ENCODE measurements at regions not wholly inside any gene's neighbourhood (a gene's known extent, or its start where the extent isn't known, plus 50 kb on each side); places are given as distances from the start of the nearest gene placed in this dataset.

GRCh38 chr5:60287174-60287771, 393.7 kb upstream of the PDE4D start:
- Mint-ChIP-seq H3K36me3 (ENCODE audit: low read depth) (no peaks in the 10 kb centered on the region), H3K4me1 (no peaks in the 10 kb centered on the region), H3K9me3 (no peaks in the 10 kb centered on the region), H3K4me3 (no peak overlapping the region), H3K27me3 (ENCODE audit: low read depth) (no peaks in the 10 kb centered on the region), H3K27ac (no peak overlapping the region)
- peak; percentile 26 to 52 (median 31) for TF ChIP-seq CTCF (IDR thresholded peaks at IDR 0.05; ENCODE audit: unreplicated experiment in 3 of 3)

GRCh38 chr5:60285910-60286309, 392.4 kb upstream of the PDE4D start:
- Mint-ChIP-seq H3K36me3 (ENCODE audit: low read depth) (no peaks in the 10 kb centered on the region), H3K27ac (no peak overlapping the region), H3K4me3 (no peak overlapping the region), H3K27me3 (ENCODE audit: low read depth) (no peaks in the 10 kb centered on the region), H3K4me1 (no peaks in the 10 kb centered on the region), H3K9me3 (no peaks in the 10 kb centered on the region)
- TF ChIP-seq CTCF (IDR thresholded peaks at IDR 0.05; ENCODE audit: unreplicated experiment in 3 of 3), result no peak

GRCh38 chr5:60280943-60281342, 387.4 kb upstream of the PDE4D start:
- no peak overlapping the region for H3K27ac Mint-ChIP-seq
- H3K36me3 Mint-ChIP-seq (ENCODE audit: low read depth), result no peaks in the 10 kb centered on the region
- no peaks in the 10 kb centered on the region for H3K27me3 Mint-ChIP-seq (ENCODE audit: low read depth)
- TF ChIP-seq CTCF (IDR thresholded peaks at IDR 0.05; ENCODE audit: unreplicated experiment in 3 of 3), result no peak
- H3K4me1 Mint-ChIP-seq, result no peaks in the 10 kb centered on the region
- no peak overlapping the region for H3K4me3 Mint-ChIP-seq
- H3K9me3 Mint-ChIP-seq, result no peaks in the 10 kb centered on the region

GRCh38 chr5:60277941-60278340, 384.4 kb upstream of the PDE4D start:
- no peaks in the 10 kb centered on the region for H3K36me3 Mint-ChIP-seq (ENCODE audit: low read depth)
- no peak overlapping the region for H3K4me3 Mint-ChIP-seq
- H3K9me3 Mint-ChIP-seq, result no peaks in the 10 kb centered on the region
- no peaks in the 10 kb centered on the region for H3K4me1 Mint-ChIP-seq
- H3K27me3 Mint-ChIP-seq (ENCODE audit: low read depth), result no peaks in the 10 kb centered on the region
- H3K27ac Mint-ChIP-seq, result no peak overlapping the region
- no peak for TF ChIP-seq CTCF (IDR thresholded peaks at IDR 0.05; ENCODE audit: unreplicated experiment in 3 of 3)

GRCh38 chr5:60274747-60275146, 381.2 kb upstream of the PDE4D start:
- no peaks in the 10 kb centered on the region for H3K27me3 Mint-ChIP-seq (ENCODE audit: low read depth)
- H3K36me3 Mint-ChIP-seq (ENCODE audit: low read depth), result no peaks in the 10 kb centered on the region
- H3K4me3 Mint-ChIP-seq, result no peak overlapping the region
- no peaks in the 10 kb centered on the region for H3K4me1 Mint-ChIP-seq
- H3K9me3 Mint-ChIP-seq, result no peaks in the 10 kb centered on the region
- TF ChIP-seq CTCF (IDR thresholded peaks at IDR 0.05; ENCODE audit: unreplicated experiment in 3 of 3), result no peak
- H3K27ac Mint-ChIP-seq, result no peak overlapping the region

GRCh38 chr5:60271517-60271916, 378.0 kb upstream of the PDE4D start:
- TF ChIP-seq CTCF (IDR thresholded peaks at IDR 0.05; ENCODE audit: unreplicated experiment in 3 of 3), result no peak
- Mint-ChIP-seq H3K4me1 (no peaks in the 10 kb centered on the region), H3K36me3 (ENCODE audit: low read depth) (no peaks in the 10 kb centered on the region), H3K27ac (no peak overlapping the region), H3K27me3 (ENCODE audit: low read depth) (no peaks in the 10 kb centered on the region), H3K9me3 (no peaks in the 10 kb centered on the region), H3K4me3 (no peak overlapping the region)
